ENCODE measurements at regions not wholly inside any gene's neighbourhood (a gene's known extent, or its start where the extent isn't known, plus 50 kb on each side); places are given as distances from the start of the nearest gene placed in this dataset.

DNA sequence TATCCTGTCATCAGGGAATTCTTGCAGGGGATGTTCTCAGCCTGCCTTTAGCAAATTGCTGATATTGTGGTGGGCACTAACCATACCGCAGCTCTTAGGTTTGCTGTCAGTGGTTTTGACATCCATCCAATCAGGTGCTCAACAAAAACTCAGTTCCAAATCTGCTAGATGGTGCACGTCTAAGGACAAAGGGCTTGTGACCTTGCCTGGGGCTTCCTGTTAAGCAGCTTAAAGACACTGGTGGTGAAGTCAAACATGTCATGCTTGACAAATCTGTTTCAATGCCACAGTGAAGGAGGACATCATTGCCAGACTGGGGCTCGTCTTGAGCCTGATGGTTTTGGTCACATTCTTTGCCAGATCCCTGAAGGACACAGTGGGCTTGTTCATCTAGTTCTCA, 179.8 kb upstream of the NOX3 start:
- TF ChIP-seq, protein P1, sequence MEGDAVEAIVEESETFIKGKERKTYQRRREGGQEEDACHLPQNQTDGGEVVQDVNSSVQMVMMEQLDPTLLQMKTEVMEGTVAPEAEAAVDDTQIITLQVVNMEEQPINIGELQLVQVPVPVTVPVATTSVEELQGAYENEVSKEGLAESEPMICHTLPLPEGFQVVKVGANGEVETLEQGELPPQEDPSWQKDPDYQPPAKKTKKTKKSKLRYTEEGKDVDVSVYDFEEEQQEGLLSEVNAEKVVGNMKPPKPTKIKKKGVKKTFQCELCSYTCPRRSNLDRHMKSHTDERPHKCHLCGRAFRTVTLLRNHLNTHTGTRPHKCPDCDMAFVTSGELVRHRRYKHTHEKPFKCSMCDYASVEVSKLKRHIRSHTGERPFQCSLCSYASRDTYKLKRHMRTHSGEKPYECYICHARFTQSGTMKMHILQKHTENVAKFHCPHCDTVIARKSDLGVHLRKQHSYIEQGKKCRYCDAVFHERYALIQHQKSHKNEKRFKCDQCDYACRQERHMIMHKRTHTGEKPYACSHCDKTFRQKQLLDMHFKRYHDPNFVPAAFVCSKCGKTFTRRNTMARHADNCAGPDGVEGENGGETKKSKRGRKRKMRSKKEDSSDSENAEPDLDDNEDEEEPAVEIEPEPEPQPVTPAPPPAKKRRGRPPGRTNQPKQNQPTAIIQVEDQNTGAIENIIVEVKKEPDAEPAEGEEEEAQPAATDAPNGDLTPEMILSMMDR (IDR thresholded peaks at IDR 0.05; ENCODE audit: insufficient read depth, low read length): no peak
- TF ChIP-seq, protein P2, sequence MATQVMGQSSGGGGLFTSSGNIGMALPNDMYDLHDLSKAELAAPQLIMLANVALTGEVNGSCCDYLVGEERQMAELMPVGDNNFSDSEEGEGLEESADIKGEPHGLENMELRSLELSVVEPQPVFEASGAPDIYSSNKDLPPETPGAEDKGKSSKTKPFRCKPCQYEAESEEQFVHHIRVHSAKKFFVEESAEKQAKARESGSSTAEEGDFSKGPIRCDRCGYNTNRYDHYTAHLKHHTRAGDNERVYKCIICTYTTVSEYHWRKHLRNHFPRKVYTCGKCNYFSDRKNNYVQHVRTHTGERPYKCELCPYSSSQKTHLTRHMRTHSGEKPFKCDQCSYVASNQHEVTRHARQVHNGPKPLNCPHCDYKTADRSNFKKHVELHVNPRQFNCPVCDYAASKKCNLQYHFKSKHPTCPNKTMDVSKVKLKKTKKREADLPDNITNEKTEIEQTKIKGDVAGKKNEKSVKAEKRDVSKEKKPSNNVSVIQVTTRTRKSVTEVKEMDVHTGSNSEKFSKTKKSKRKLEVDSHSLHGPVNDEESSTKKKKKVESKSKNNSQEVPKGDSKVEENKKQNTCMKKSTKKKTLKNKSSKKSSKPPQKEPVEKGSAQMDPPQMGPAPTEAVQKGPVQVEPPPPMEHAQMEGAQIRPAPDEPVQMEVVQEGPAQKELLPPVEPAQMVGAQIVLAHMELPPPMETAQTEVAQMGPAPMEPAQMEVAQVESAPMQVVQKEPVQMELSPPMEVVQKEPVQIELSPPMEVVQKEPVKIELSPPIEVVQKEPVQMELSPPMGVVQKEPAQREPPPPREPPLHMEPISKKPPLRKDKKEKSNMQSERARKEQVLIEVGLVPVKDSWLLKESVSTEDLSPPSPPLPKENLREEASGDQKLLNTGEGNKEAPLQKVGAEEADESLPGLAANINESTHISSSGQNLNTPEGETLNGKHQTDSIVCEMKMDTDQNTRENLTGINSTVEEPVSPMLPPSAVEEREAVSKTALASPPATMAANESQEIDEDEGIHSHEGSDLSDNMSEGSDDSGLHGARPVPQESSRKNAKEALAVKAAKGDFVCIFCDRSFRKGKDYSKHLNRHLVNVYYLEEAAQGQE (IDR thresholded peaks at IDR 0.05; ENCODE audit: insufficient replicate concordance, low read depth): no peak
- TF ChIP-seq POLR2AphosphoS5 (IDR thresholded peaks at IDR 0.05; ENCODE audit: low read depth) (no peak), SPI1 (IDR thresholded peaks at IDR 0.05; ENCODE audit: borderline replicate concordance, low read depth) (no peak), GABPA (IDR thresholded peaks at IDR 0.05; ENCODE audit: low read depth) (no peak)
